Raji (cell line): ENCODE measurements at regions not wholly inside any gene's neighbourhood (a gene's known extent, or its start where the extent isn't known, plus 50 kb on each side); places are given as distances from the start of the nearest gene placed in this dataset.

ENCODE experiments used
- POLR2A ChIP-seq: IDR thresholded peaks from 2 replicates; pipeline ENCODE4 v1.6.1; 2011; ENCODE audit warnings: low read depth, low read length, control low read depth; ENCODE audit not compliant: insufficient read depth

GRCh38 chrX:40202456-40202855 lies 104.7 kb upstream of the BCOR start:
- no peak for TF ChIP-seq POLR2A

DNA sequence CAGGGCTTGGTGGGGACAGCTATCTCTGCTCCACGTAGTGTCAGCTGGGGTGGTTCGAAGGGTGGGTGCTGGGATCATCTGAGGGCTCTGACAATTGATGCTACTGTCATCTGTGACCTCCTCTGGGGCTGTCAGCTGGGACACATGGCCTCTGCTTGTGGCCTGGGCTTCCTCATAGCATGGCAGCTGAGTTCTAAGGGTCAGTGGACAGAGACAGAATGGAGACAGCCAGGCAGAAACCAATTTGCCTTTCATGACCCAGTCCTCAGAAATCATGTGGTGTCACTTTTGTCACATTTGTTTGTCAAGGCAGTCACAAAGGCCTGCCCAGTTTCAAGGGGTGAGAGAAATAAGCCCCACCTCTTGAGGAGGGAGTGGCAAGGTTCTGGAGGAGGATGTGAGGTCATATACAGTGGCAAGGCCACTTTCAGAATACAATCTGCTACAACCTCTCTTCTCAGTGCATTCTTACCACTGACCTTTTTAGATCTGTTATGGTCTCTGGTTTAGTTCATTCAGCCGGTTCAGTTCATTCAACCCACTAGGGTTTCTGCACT lies 103.6 kb upstream of the BCOR start:
- 0 out of 2 replicates have a peak, but pooled peaks have one; percentile 18 for TF ChIP-seq POLR2A

GRCh38 chrX:40199704-40200103 lies 101.9 kb upstream of the BCOR start:
- TF ChIP-seq POLR2A, result no peak

GRCh38 chrX:40197071-40197470 lies 99.3 kb upstream of the BCOR start:
- no peak for TF ChIP-seq POLR2A

- TF ChIP-seq POLR2A, result no peak
These were observed 97.6 kb upstream of the BCOR start for GRCh38 chrX:40195368-40195767.

DNA sequence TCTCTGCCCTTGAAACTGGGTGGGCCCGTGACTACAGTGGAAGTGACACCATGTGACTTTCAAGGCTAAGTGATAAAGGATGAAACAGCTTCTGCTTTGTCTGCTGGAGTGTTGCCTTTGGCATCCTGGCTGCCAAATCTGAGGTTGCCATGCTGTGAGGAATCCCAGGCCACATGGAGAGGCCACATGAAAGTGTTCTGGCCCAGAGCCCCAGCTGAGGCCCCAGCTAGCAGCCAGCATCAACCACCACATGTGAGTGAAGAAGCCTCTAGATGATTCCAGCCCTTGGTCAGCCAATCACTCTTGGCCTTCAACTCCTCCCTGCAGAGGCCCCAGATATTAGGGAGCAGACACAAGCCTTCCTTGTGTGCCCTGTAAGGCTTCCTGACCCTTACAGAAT lies 94.4 kb upstream of the BCOR start:
- no peak for TF ChIP-seq POLR2A

- no peak for TF ChIP-seq POLR2A
These were observed 91.9 kb upstream of the BCOR start for GRCh38 chrX:40189637-40190036.

- TF ChIP-seq POLR2A, result no peak
These were observed 91.0 kb upstream of the BCOR start for GRCh38 chrX:40188573-40189417.

DNA sequence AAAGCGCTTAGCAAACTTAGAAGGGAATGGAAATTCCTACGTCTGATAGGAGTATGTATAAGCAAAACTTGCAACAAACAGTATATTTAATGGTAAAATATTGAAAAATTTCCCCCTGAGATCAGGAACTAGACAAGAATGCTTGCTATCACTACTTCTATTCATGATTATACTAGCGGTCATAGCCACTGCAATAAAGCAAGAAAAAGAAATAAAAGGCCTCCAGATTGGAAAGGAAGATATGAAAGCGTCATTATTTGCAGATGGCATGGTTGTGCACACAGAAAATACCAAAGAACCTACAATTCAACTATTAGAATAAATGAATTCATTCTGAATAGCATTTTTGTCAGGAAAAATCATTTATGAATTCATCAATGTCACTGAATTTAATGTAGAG lies 87.2 kb upstream of the BCOR start:
- no peak for TF ChIP-seq POLR2A

DNA sequence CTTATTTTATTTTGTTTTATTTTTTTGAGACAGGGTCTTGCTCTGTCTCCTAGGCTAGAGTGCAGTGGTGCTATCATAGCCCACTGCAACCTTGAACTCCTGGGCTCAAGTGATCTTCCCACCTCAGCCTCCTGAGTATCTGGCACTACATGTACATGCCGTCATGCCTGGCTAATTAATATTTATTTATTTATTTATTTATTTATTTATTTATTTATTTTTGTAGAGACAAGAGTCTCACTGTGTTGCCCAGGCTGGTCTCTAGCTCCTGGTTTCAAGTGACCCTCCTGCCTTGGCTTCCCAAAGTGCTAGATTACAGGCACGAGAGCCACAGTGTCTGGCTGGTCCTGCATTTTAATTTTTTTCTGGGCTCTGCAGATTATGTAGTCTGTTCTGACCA lies 84.9 kb upstream of the BCOR start:
- no peak for TF ChIP-seq POLR2A

- no peak for TF ChIP-seq POLR2A
These were observed 84.3 kb upstream of the BCOR start for GRCh38 chrX:40182095-40182494.

DNA sequence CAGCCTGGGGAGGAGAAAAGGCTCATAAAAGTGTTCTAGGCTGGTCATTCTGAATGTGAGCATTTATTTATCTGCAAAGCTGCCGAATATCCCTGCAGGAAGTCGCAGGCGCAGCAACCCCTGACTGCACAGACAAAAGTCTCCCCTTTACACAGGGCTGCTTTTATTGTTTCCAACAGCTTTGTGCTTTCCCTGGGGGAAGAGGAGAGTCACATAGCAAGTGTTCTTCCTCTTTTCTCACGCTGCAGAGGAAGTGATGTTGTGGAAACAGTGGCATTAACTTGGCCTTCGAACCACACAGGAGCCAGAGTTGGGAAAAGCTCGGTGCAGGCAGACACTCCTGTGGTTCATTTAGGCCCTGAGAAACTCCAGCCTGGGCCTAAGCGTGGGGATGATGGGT lies 81.5 kb upstream of the BCOR start:
- TF ChIP-seq POLR2A, result no peak

DNA sequence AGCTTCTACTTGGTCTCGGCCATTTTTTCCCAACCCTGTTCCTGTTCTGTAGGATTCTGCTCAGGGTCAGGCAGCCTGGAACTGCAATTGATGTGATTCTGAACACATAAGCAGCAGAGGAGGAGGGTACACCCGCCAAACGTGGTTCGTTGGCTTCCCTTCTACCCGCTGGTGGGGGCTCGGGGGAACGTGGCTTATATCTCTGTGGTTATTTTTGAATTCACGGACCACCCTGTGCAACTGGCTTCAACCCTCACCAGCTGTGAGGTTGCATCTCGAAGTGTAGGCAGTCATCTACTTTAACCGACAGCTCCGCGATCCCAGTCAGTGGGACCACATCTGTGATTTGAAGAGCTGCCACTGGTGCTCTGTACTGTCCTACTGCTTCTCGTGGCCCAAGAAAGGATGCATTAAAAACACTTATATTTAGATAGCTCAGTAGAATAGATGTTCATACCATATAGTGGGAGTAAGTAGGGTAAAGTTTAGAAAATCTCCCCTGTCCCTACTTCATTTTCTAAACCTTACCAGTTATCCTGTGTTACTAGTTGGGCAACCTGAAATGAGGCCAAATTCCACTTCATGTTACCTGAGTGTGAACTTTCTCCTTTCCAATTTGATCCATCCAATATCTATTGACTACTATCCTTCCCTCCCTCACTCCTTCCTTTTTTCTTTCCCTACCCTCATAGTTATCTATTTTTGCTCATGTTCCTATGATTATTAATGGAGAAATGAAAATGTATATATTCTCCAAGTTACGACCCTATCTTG lies 80.4 kb upstream of the BCOR start:
- no peak for TF ChIP-seq POLR2A

DNA sequence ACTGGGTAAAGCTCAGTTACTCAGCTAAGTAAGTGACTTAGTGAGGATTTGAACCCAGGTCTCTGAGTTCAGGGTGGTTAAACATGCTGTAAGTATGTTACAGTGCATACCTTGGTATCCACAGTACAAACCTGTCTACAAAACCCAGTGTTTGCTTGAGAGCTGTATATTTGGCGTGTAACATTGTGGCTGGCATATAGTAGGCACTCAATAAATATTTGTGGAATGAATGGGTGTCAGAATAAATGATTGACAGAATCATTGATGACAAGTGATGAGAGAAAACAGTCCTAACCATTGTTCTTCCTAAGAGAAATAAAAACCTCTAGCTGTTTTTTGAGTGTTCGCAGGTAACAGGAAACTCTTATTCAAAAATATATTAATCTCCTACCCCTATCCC lies 79.7 kb upstream of the BCOR start:
- TF ChIP-seq POLR2A, result no peak

DNA sequence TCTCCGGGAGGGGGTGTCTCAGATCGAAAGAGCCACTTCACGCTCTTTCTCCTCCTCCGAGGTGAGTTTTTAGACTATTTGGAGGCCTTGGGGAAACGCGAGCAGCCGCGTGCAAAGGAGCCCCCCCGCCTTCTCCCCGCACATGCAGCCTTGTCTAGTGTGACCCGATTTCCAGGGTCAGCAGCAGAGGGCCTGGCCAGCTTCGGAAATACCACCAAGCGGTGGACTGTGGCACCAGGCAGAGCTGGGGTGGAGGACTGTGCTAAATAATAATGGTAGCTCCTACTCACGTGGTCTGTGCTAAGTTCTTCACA lies 79.3 kb upstream of the BCOR start:
- TF ChIP-seq POLR2A, result no peak
